IMR-90 (cell line): ENCODE measurements at regions not wholly inside any gene's neighbourhood (a gene's known extent, or its start where the extent isn't known, plus 50 kb on each side); places are given as distances from the start of the nearest gene placed in this dataset.

ENCODE experiments used
- ATAC-seq: fragments of 200-7000 bp; cut with Tn5 transposase; 2 replicates; pipeline ENCODE4 v1.9.1; 2020; ENCODE audit warnings: low read depth, mild to moderate bottlenecking, moderate library complexity
- BruUV-seq: library from RNA; stranded (reverse); fragments of 400-500 nt; replicated peaks from 2 replicates; lab custom pipeline; 2021; lab: Mats Ljungman, UMichigan
- CTCF ChIA-PET: fragments of 300-600 bp; formaldehyde crosslinking; extraction: SDS; loops from one replicate; lab custom pipeline; 2021; ENCODE audit warnings: antibody characterized with exemption; lab: Yijun Ruan, JAX
- POLR2A ChIA-PET: fragments of 300-600 bp; sonication (Branson Sonifier 250); formaldehyde crosslinking; loops from one replicate; lab custom pipeline; 2022; ENCODE audit warnings: antibody characterized with exemption; ENCODE audit not compliant: unreplicated experiment; lab: Charles Lee
- DNase-seq: peaks from one replicate; pipeline ENCODE4 v3.0.0; 2013
- H2AFZ ChIP-seq: replicated peaks from 2 replicates; pipeline ENCODE3; 2013; ENCODE audit warnings: low read length, mild to moderate bottlenecking; ENCODE audit not compliant: poor library complexity
- H2AK5ac ChIP-seq: 2 replicates; pipeline ENCODE4 v1.6.1; 2013; ENCODE audit warnings: low read depth, low read length, inconsistent platforms
- H2AK9ac ChIP-seq: replicated peaks from 2 replicates; pipeline ENCODE3; 2013; ENCODE audit warnings: mild to moderate bottlenecking, low read depth, low read length, moderate library complexity; ENCODE audit not compliant: poor library complexity
- H2BK120ac ChIP-seq: 2 replicates; pipeline ENCODE4 v1.6.1; 2013; ENCODE audit warnings: low read depth, low read length, inconsistent platforms
- H2BK15ac ChIP-seq: 3 replicates; pipeline ENCODE4 v1.6.1; 2013; ENCODE audit warnings: low read depth, low read length, inconsistent platforms
- H2BK20ac ChIP-seq: 2 replicates; pipeline ENCODE4 v1.6.1; 2013; ENCODE audit warnings: low read depth, mild to moderate bottlenecking, inconsistent platforms, low read length, moderate library complexity
- H2BK5ac ChIP-seq: 2 replicates; pipeline ENCODE4 v1.6.1; 2013; ENCODE audit warnings: mild to moderate bottlenecking, low read depth, low read length, inconsistent platforms; ENCODE audit not compliant: poor library complexity, severe bottlenecking
- H3K14ac ChIP-seq: replicated peaks from 2 replicates; pipeline ENCODE4 v1.6.1; 2013; ENCODE audit warnings: low read depth, low read length, inconsistent platforms
- H3K18ac ChIP-seq: 2 replicates; pipeline ENCODE4 v1.6.1; 2013; ENCODE audit warnings: low read depth, low read length, control low read depth
- H3K23ac ChIP-seq: 2 replicates; pipeline ENCODE4 v1.6.1; 2013; ENCODE audit warnings: low read depth, low read length, inconsistent platforms
- H3K27ac ChIP-seq: 2 replicates; pipeline ENCODE4 v1.5.1; 2013; ENCODE audit warnings: mild to moderate bottlenecking, control low read depth, low read length; ENCODE audit not compliant: insufficient read depth
- H3K27me3 ChIP-seq: 2 replicates; pipeline ENCODE4 v1.6.1; 2013; ENCODE audit warnings: low read length; ENCODE audit not compliant: control insufficient read depth, insufficient read depth
- H3K36me3 ChIP-seq: 2 replicates; pipeline ENCODE4 v1.6.1; 2013; ENCODE audit warnings: low read length, mixed read lengths; ENCODE audit not compliant: control insufficient read depth, insufficient read depth
- H3K4ac ChIP-seq: 2 replicates; pipeline ENCODE4 v1.6.1; 2013; ENCODE audit warnings: low read depth, low read length, inconsistent platforms
- H3K4me1 ChIP-seq: 2 replicates; pipeline ENCODE4 v1.6.1; 2013; ENCODE audit warnings: low read length, mixed read lengths; ENCODE audit not compliant: control insufficient read depth, insufficient read depth
- H3K4me2 ChIP-seq: 2 replicates; pipeline ENCODE4 v1.6.1; 2013; ENCODE audit warnings: low read depth, mild to moderate bottlenecking, control low read depth, low read length, moderate library complexity
- H3K4me3 ChIP-seq: 2 replicates; pipeline ENCODE4 v1.5.1; 2013; ENCODE audit warnings: low read depth, mild to moderate bottlenecking, control low read depth, low read length, moderate library complexity; ENCODE audit not compliant: insufficient read depth
- H3K56ac ChIP-seq: 2 replicates; pipeline ENCODE4 v1.6.1; 2013; ENCODE audit warnings: low read length, inconsistent platforms; ENCODE audit not compliant: insufficient read depth; ENCODE audit errors: extremely low read depth
- H3K79me1 ChIP-seq, 2 experiments: 2 replicates each; pipeline ENCODE4 v1.6.1; 2013; ENCODE audit warnings: low read length in 2 of 2, inconsistent platforms in 1 of 2, low read depth in 1 of 2
- H3K9ac ChIP-seq: 2 replicates; pipeline ENCODE4 v1.6.1; 2013; ENCODE audit warnings: low read depth, low read length, control low read depth
- H3K9me1 ChIP-seq: 2 replicates; pipeline ENCODE4 v1.6.1; 2013; ENCODE audit warnings: low read length, inconsistent platforms; ENCODE audit not compliant: insufficient read depth
- H3K9me3 ChIP-seq: 2 replicates; pipeline ENCODE4 v1.6.1; 2013; ENCODE audit warnings: low read length; ENCODE audit not compliant: control insufficient read depth, insufficient read depth
- H4K20me1 ChIP-seq: 2 replicates; pipeline ENCODE4 v1.6.1; 2013; ENCODE audit warnings: low read length, inconsistent platforms; ENCODE audit not compliant: insufficient read depth
- H4K5ac ChIP-seq: 2 replicates; pipeline ENCODE4 v1.6.1; 2013; ENCODE audit warnings: mild to moderate bottlenecking, low read depth, low read length, control low read depth
- H4K8ac ChIP-seq, 2 experiments: 2 replicates each; pipeline ENCODE4 v1.6.1; 2013; ENCODE audit warnings: low read depth in 2 of 2, low read length in 2 of 2, control low read depth in 1 of 2, inconsistent platforms in 1 of 2
- H4K91ac ChIP-seq: 2 replicates; pipeline ENCODE4 v1.6.1; 2013; ENCODE audit warnings: low read depth, low read length, inconsistent platforms; ENCODE audit not compliant: insufficient read depth
- BHLHE40 ChIP-seq: fragments of 150-350 bp; IDR thresholded peaks from 2 replicates; pipeline ENCODE4 v1.6.1; 2016; ENCODE audit warnings: mild to moderate bottlenecking, low read depth, low read length
- CEBPB ChIP-seq: IDR thresholded peaks from 2 replicates; pipeline ENCODE4 v1.6.1; 2012; ENCODE audit warnings: low read depth, low read length, improper control_type of control experiment
- CHD1 ChIP-seq: IDR thresholded peaks from 2 replicates; pipeline ENCODE4 v1.6.1; 2012; ENCODE audit warnings: low read depth, low read length, improper control_type of control experiment
- FOS ChIP-seq: fragments of 150-350 bp; IDR thresholded peaks from 2 replicates; pipeline ENCODE4 v1.6.1; 2016; ENCODE audit warnings: low read depth, low read length
- MAZ ChIP-seq: IDR thresholded peaks from 2 replicates; pipeline ENCODE4 v1.6.1; 2012; ENCODE audit warnings: low read depth, mild to moderate bottlenecking, low read length, improper control_type of control experiment, moderate library complexity, borderline replicate concordance
- MXI1 ChIP-seq: IDR thresholded peaks from 2 replicates; pipeline ENCODE4 v1.6.1; 2012; ENCODE audit warnings: low read depth, mild to moderate bottlenecking, low read length, moderate library complexity, borderline replicate concordance
- NFE2L2 ChIP-seq: fragments of 150-350 bp; IDR thresholded peaks from 2 replicates; pipeline ENCODE4 v1.6.1; 2016; ENCODE audit warnings: low read depth, mild to moderate bottlenecking, low read length
- POLR2A ChIP-seq: IDR thresholded peaks from 2 replicates; pipeline ENCODE4 v1.6.1; 2012; ENCODE audit warnings: mild to moderate bottlenecking, low read depth, low read length
- RCOR1 ChIP-seq: IDR thresholded peaks from 2 replicates; pipeline ENCODE4 v1.6.1; 2012; ENCODE audit warnings: mild to moderate bottlenecking, low read length, improper control_type of control experiment; ENCODE audit not compliant: insufficient replicate concordance
- RFX5 ChIP-seq: IDR thresholded peaks from 2 replicates; pipeline ENCODE4 v1.8.0; 2012; ENCODE audit warnings: low read depth, mild to moderate bottlenecking, low read length, moderate library complexity
- WGBS, 2 experiments: methylation state at CpG; one replicate each; pipeline versions ENCODE4 v1.1.5 to v1.1.7; 2013; ENCODE audit warnings: missing lambda C conversion rate in 2 of 2; ENCODE audit not compliant: insufficient read length in 1 of 2; ENCODE audit errors: extremely low coverage in 2 of 2; 5-methylcytosine and 5-hydroxymethylcytosine counted together
- dilution Hi-C: fragments of 300-500 bp; cut with HindIII; formaldehyde crosslinking; loops from one replicate; pipeline ENCODE4 v1.14.3; 2018; ENCODE audit warnings: low sequenced_read_pairs; ENCODE audit not compliant: unreplicated experiment
- in situ Hi-C: fragments of 300-500 bp; cut with MboI; formaldehyde crosslinking; loops from 3 replicates; pipeline ENCODE4 v1.14.3; 2019; ENCODE audit warnings: low sequenced_read_pairs, inconsistent platforms, mixed read lengths
- intact Hi-C: fragments of 100-400 bp; cut with micrococcal nuclease; formaldehyde crosslinking; loops from 2 replicates; pipeline ENCODE4 v1.10.0; 2022
- TF ChIP-seq, protein P1 (sequence below): fragments of 150-350 bp; IDR thresholded peaks from 2 replicates; pipeline ENCODE4 v1.6.1; 2017; ENCODE audit warnings: mild to moderate bottlenecking, antibody characterized with exemption, low read length, low read depth

DNA sequence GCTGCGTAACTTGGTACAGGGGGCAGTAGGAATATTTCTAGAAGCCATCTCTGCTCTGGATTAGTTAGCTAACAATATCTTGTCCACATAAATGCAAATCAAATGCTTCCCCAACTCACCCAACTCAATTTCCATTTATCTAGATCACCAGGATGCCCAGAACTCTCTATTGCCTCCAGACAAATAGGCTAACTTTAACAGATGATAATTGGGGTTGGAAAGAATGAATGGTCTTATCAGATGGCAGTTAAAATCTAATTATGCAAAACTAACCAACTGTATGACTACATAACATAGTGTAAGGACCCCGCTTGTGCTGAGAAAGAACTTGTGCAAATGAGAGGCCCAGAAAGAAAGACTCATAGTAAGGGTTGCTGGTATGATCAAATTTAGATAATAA is 1024.8 kb downstream of the PLA2G4A start:
- in situ Hi-C loops = no loop called here
- no peak overlapping the region for H3K4me2 ChIP-seq
- no peaks in the 10 kb centered on the region for H3K4me1 ChIP-seq
- no peak for TF ChIP-seq MAZ
- no peak for TF ChIP-seq CHD1
- no peak for TF ChIP-seq CEBPB
- TF ChIP-seq NFE2L2 = no peak
- no peak for TF ChIP-seq RCOR1
- TF ChIP-seq, protein P1, sequence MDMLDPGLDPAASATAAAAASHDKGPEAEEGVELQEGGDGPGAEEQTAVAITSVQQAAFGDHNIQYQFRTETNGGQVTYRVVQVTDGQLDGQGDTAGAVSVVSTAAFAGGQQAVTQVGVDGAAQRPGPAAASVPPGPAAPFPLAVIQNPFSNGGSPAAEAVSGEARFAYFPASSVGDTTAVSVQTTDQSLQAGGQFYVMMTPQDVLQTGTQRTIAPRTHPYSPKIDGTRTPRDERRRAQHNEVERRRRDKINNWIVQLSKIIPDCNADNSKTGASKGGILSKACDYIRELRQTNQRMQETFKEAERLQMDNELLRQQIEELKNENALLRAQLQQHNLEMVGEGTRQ = no peak
- TF ChIP-seq MXI1 = no peak
- no peak for TF ChIP-seq RFX5
- TF ChIP-seq FOS = no peak
- no peak for TF ChIP-seq POLR2A
- TF ChIP-seq BHLHE40 = no peak
- H3K56ac ChIP-seq = no peak overlapping the region
- no peak overlapping the region for H3K9ac ChIP-seq
- no peak overlapping the region for H2AK5ac ChIP-seq
- no peak overlapping the region for H2BK20ac ChIP-seq
- ATAC-seq (no peak), DNase-seq (no peak)
- WGBS, 2 experiments = 83% methylated on average over 1 of the region's 2 CpGs; no CpG with 5 or more reads in 1 of the 2 experiments
- H3K4me3 ChIP-seq = no peak overlapping the region
- no peak overlapping the region for H3K27ac ChIP-seq
- ChIA-PET CTCF (no interaction called here), POLR2A (no interaction called here)
- intact Hi-C loops = no loop called here
- H3K23ac ChIP-seq = no peak overlapping the region
- H3K9me1 ChIP-seq = no peaks in the 10 kb centered on the region
- no peak overlapping the region for H4K8ac ChIP-seq
- H2BK120ac ChIP-seq = no peak overlapping the region
- H3K27me3 ChIP-seq = no peaks in the 10 kb centered on the region
- H3K9me3 ChIP-seq = no peaks in the 10 kb centered on the region
- no peak overlapping the region for H2AK9ac ChIP-seq
- H3K14ac ChIP-seq = no peak overlapping the region
- no peak overlapping the region for H3K18ac ChIP-seq
- no peaks in the 10 kb centered on the region for H3K79me1 ChIP-seq
- no peak overlapping the region for H4K91ac ChIP-seq
- no peak overlapping the region for H2BK5ac ChIP-seq
- dilution Hi-C loops = no loop called here
- no TSS peak for BruUV-seq
- no peaks in the 10 kb centered on the region for H4K20me1 ChIP-seq
- no peak overlapping the region for H4K5ac ChIP-seq
- H2AFZ ChIP-seq = no peak overlapping the region
- no peak overlapping the region for H3K4ac ChIP-seq
- no peaks in the 10 kb centered on the region for H3K36me3 ChIP-seq
- no peak overlapping the region for H2BK15ac ChIP-seq
